Activated naive CD4-positive, alpha-beta T cell treated with anti-CD3 and anti-CD28 coated beads, Interleukin-2, amount 50 U/mL, for 24 hours (primary cell): ENCODE measurements at regions not wholly inside any gene's neighbourhood (a gene's known extent, or its start where the extent isn't known, plus 50 kb on each side); places are given as distances from the start of the nearest gene placed in this dataset.
"Not testable (repeated sequence)": the region's sequence is repeated elsewhere in the genome, so short reads cannot be mapped to it uniquely, and the experiment has no call there.

Source experiments
- H3K27ac Mint-ChIP-seq: one replicate; pipeline ENCODE4 v1.8.0; 2021; ENCODE audit warnings: mild to moderate bottlenecking, mixed read lengths
- H3K27me3 Mint-ChIP-seq: one replicate; pipeline ENCODE4 v1.8.0; 2021; ENCODE audit warnings: mixed read lengths
- H3K36me3 Mint-ChIP-seq: one replicate; pipeline ENCODE4 v1.8.0; 2021; ENCODE audit warnings: mixed read lengths
- H3K4me1 Mint-ChIP-seq: one replicate; pipeline ENCODE4 v1.8.0; 2021; ENCODE audit warnings: mixed read lengths
- H3K4me3 Mint-ChIP-seq: one replicate; pipeline ENCODE4 v1.8.0; 2021; ENCODE audit warnings: mild to moderate bottlenecking, mixed read lengths
- H3K9me3 Mint-ChIP-seq: one replicate; pipeline ENCODE4 v1.8.0; 2021; ENCODE audit warnings: mixed read lengths

- H3K4me3 Mint-ChIP-seq = no peak overlapping the region
Measured at GRCh38 chr10:64574371-64574770, 1053.2 kb downstream of the REEP3 start.

GRCh38 chr10:64576497-64576896 is 1055.3 kb downstream of the REEP3 start:
- Mint-ChIP-seq H3K4me3 (no peak overlapping the region), H3K27me3 (no peaks in the 10 kb centered on the region), H3K27ac (no peak overlapping the region), H3K36me3 (no peaks in the 10 kb centered on the region), H3K9me3 (peaks cover 5% of the 10 kb centered on the region), H3K4me1 (no peaks in the 10 kb centered on the region)

More at GRCh38 chr10:64574371-64574770, 1053.2 kb downstream of the REEP3 start:
- Mint-ChIP-seq H3K27ac (no peak overlapping the region), H3K4me1 (no peaks in the 10 kb centered on the region), H3K27me3 (no peaks in the 10 kb centered on the region), H3K9me3 (peaks cover under 1% of the 10 kb centered on the region), H3K36me3 (no peaks in the 10 kb centered on the region)

- not testable (repeated sequence) for H3K4me3 Mint-ChIP-seq, H3K9me3 Mint-ChIP-seq, H3K27ac Mint-ChIP-seq, H3K4me1 Mint-ChIP-seq, H3K36me3 Mint-ChIP-seq, H3K27me3 Mint-ChIP-seq
Measured at GRCh38 chr10:64578757-64579156, 1057.6 kb downstream of the REEP3 start.

- H3K9me3 Mint-ChIP-seq = peaks cover 10% of the 10 kb centered on the region
- H3K27ac Mint-ChIP-seq = no peak overlapping the region
Measured at GRCh38 chr10:64586934-64587503, 1065.8 kb downstream of the REEP3 start.

GRCh38 chr10:64594072-64594471 is 1072.9 kb downstream of the REEP3 start:
- no peak overlapping the region for H3K27ac Mint-ChIP-seq
- H3K9me3 Mint-ChIP-seq = no peaks in the 10 kb centered on the region
- H3K4me1 Mint-ChIP-seq = no peaks in the 10 kb centered on the region
- H3K27me3 Mint-ChIP-seq = no peaks in the 10 kb centered on the region
- H3K36me3 Mint-ChIP-seq = no peaks in the 10 kb centered on the region
- no peak overlapping the region for H3K4me3 Mint-ChIP-seq

More at GRCh38 chr10:64586934-64587503, 1065.8 kb downstream of the REEP3 start:
- Mint-ChIP-seq H3K4me1 (no peaks in the 10 kb centered on the region), H3K36me3 (no peaks in the 10 kb centered on the region), H3K27me3 (no peaks in the 10 kb centered on the region), H3K4me3 (no peak overlapping the region)

- Mint-ChIP-seq H3K4me1 (no peaks in the 10 kb centered on the region), H3K4me3 (no peak overlapping the region), H3K27me3 (no peaks in the 10 kb centered on the region), H3K27ac (no peak overlapping the region), H3K36me3 (no peaks in the 10 kb centered on the region), H3K9me3 (peaks cover 6% of the 10 kb centered on the region)
Measured at GRCh38 chr10:64598600-64598999, 1077.4 kb downstream of the REEP3 start.

GRCh38 chr10:64601298-64601697 is 1080.1 kb downstream of the REEP3 start:
- Mint-ChIP-seq H3K4me1 (no peaks in the 10 kb centered on the region), H3K36me3 (no peaks in the 10 kb centered on the region), H3K9me3 (peaks cover 6% of the 10 kb centered on the region), H3K4me3 (no peak overlapping the region), H3K27ac (no peak overlapping the region), H3K27me3 (no peaks in the 10 kb centered on the region)

- Mint-ChIP-seq H3K4me3 (no peak overlapping the region), H3K9me3 (no peaks in the 10 kb centered on the region), H3K36me3 (no peaks in the 10 kb centered on the region), H3K4me1 (no peaks in the 10 kb centered on the region), H3K27me3 (no peaks in the 10 kb centered on the region), H3K27ac (no peak overlapping the region)
Measured at GRCh38 chr10:64617085-64617484, 1095.9 kb downstream of the REEP3 start.

- Mint-ChIP-seq H3K9me3 (no peaks in the 10 kb centered on the region), H3K4me3 (no peak overlapping the region), H3K4me1 (no peaks in the 10 kb centered on the region), H3K36me3 (no peaks in the 10 kb centered on the region), H3K27me3 (no peaks in the 10 kb centered on the region), H3K27ac (no peak overlapping the region)
Measured at GRCh38 chr10:64619102-64619501, 1097.9 kb downstream of the REEP3 start.

- Mint-ChIP-seq H3K4me1 (no peaks in the 10 kb centered on the region), H3K4me3 (no peak overlapping the region), H3K9me3 (no peaks in the 10 kb centered on the region), H3K27ac (no peak overlapping the region), H3K27me3 (no peaks in the 10 kb centered on the region), H3K36me3 (no peaks in the 10 kb centered on the region)
Measured at GRCh38 chr10:64626924-64627323, 1105.7 kb downstream of the REEP3 start.

- Mint-ChIP-seq H3K9me3 (no peaks in the 10 kb centered on the region), H3K4me3 (no peak overlapping the region), H3K36me3 (no peaks in the 10 kb centered on the region), H3K27me3 (no peaks in the 10 kb centered on the region), H3K4me1 (no peaks in the 10 kb centered on the region), H3K27ac (no peak overlapping the region)
Measured at GRCh38 chr10:64630534-64630933, 1109.3 kb downstream of the REEP3 start.

- no peak overlapping the region for H3K27ac Mint-ChIP-seq
- H3K4me3 Mint-ChIP-seq = no peak overlapping the region
- H3K36me3 Mint-ChIP-seq = no peaks in the 10 kb centered on the region
- H3K27me3 Mint-ChIP-seq = no peaks in the 10 kb centered on the region
- H3K9me3 Mint-ChIP-seq = no peaks in the 10 kb centered on the region
- no peaks in the 10 kb centered on the region for H3K4me1 Mint-ChIP-seq
Measured at GRCh38 chr10:64635906-64636305, 1114.7 kb downstream of the REEP3 start.

GRCh38 chr10:64636461-64636860 is 1115.3 kb downstream of the REEP3 start:
- H3K27ac Mint-ChIP-seq = no peak overlapping the region
- no peaks in the 10 kb centered on the region for H3K4me1 Mint-ChIP-seq
- H3K4me3 Mint-ChIP-seq = no peak overlapping the region
- no peaks in the 10 kb centered on the region for H3K27me3 Mint-ChIP-seq
- no peaks in the 10 kb centered on the region for H3K36me3 Mint-ChIP-seq
- no peaks in the 10 kb centered on the region for H3K9me3 Mint-ChIP-seq

GRCh38 chr10:64637939-64638338 is 1116.7 kb downstream of the REEP3 start:
- Mint-ChIP-seq H3K4me1 (no peaks in the 10 kb centered on the region), H3K27me3 (no peaks in the 10 kb centered on the region), H3K27ac (no peak overlapping the region), H3K9me3 (peaks cover 5% of the 10 kb centered on the region), H3K36me3 (no peaks in the 10 kb centered on the region), H3K4me3 (no peak overlapping the region)

GRCh38 chr10:64648915-64649314 is 1127.7 kb downstream of the REEP3 start:
- Mint-ChIP-seq H3K27ac (no peak overlapping the region), H3K9me3 (no peaks in the 10 kb centered on the region), H3K4me3 (no peak overlapping the region), H3K4me1 (no peaks in the 10 kb centered on the region), H3K27me3 (no peaks in the 10 kb centered on the region), H3K36me3 (no peaks in the 10 kb centered on the region)

- peaks cover 5% of the 10 kb centered on the region for H3K9me3 Mint-ChIP-seq
- H3K36me3 Mint-ChIP-seq = no peaks in the 10 kb centered on the region
- no peak overlapping the region for H3K27ac Mint-ChIP-seq
- no peak overlapping the region for H3K4me3 Mint-ChIP-seq
- H3K27me3 Mint-ChIP-seq = no peaks in the 10 kb centered on the region
- H3K4me1 Mint-ChIP-seq = no peaks in the 10 kb centered on the region
Measured at GRCh38 chr10:64658528-64658927, 1137.3 kb downstream of the REEP3 start.

GRCh38 chr10:64659311-64659710 is 1138.1 kb downstream of the REEP3 start:
- H3K27ac Mint-ChIP-seq = no peak overlapping the region
- no peak overlapping the region for H3K4me3 Mint-ChIP-seq
- H3K9me3 Mint-ChIP-seq = peaks cover 5% of the 10 kb centered on the region
- no peaks in the 10 kb centered on the region for H3K27me3 Mint-ChIP-seq
- no peaks in the 10 kb centered on the region for H3K4me1 Mint-ChIP-seq
- H3K36me3 Mint-ChIP-seq = no peaks in the 10 kb centered on the region
